GM19023 (cell line): ENCODE measurements at regions not wholly inside any gene's neighbourhood (a gene's known extent, or its start where the extent isn't known, plus 50 kb on each side); places are given as distances from the start of the nearest gene placed in this dataset.

Experiments
- ATAC-seq: cut with Tn5 transposase; IDR thresholded peaks from one replicate; pipeline ENCODE4 v1.9.1; 2021; ENCODE audit warnings: mild to moderate bottlenecking, moderate library complexity; ENCODE audit not compliant: unreplicated experiment

DNA sequence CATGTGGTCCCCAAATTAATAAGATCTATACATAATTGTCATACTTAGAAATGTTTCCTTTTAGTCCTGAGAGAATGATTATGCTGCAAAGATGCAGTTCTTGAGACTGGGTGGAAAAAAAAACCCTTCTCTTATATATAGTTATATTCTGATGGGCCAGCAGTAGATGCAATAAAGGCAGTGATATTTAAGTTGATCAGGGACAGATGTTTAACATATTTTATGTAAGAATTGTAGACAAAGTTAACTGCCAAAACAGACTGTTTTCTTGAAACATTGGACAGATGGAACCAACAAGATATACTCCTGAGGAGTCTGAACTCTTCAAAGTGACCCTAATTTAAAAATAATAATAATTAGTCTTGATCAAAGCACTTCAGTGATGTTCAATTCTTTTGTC, 172.0 kb upstream of the LRIG1 start:
- ATAC-seq, result no peak

DNA sequence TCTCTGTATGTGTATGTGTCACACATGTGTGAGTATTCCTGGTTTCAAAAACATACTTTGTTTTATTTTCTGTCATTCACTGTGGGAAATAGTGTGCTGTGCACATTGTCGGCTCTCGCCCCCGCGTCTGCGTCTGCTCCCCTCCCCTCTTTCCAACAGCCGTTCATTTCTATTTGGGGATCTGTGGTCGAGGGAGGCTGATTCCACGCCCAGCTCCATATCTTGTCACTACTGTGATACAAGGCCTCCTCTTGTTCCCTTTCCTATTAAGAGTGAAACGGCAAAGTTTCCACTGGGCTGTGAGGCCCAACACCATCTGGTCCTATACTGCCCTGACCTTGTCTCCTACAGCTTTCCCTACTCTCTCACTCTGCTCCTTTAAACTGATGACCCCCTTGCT, 172.5 kb upstream of the LRIG1 start:
- no peak for ATAC-seq

DNA sequence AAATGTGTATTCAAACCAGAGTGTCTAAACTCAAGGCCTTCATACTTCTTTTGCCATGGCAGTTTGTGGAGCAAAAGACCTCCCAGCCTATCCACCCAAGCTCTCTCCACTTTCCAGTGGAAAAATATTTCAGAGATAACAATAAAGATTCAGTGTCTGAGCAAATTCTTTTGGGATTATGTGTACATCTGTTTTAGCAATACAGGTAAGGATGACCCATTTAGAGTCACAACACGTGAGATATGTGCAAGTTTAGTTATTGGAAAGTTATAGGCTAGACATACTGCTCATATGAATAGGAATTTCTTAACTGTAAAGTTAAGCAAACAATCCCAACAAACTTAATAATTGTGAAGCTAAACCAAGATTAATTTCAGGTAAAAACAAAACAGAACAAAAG, 174.5 kb upstream of the LRIG1 start:
- ATAC-seq, result no peak

DNA sequence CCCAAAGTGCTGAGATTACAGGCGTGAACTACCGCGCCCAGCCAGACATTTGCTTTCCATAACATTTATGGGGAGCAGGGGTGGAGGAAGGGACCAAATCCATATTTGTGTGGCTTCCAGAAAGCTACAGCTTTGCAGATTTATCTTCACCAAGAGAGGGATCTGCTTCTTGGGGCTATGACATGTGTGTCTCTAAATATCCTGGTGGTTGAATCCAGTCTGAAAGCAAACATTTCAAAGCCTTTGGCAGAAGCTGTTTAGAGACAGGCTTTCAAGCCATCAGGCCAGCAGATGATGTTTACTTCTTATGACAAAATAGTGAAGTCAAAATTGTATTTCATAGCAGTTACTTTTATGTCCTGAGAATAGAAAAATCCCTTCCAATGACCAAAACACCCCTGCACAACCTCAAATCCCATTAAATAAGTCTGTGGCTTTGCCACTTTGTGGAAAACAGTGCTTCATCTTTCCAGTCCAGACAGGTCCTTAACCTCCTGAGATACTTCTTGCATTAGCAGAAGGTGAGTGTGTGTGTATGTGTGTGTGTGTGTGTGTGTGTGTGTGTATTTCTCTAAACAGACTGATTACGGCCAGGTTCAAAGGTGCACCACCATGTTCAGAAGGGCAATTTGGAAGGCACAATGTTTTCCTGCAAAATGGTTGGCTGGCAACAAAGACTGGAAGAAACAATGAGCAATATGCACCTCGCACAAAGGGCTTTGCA, 191.4 kb upstream of the LRIG1 start:
- ATAC-seq, result no peak

DNA sequence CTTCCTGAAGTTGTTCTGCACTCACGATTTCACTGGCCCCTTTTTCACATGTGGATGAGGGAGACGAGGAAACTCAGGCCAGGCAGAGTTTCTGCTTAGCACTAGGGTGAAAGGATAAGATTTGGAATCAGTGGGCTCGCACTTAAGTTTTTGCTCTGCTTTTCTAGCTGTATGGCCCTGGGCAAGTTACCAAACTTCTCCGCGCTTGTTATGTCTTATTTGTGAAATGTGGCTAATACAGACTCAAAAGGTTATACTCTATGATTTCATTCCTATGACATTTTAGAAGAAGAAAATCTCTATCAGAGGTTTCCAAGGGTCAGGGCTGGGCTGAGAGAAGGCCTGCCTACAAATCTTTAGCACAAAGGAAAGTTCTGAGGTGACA, 191.9 kb upstream of the LRIG1 start:
- no peak for ATAC-seq

DNA sequence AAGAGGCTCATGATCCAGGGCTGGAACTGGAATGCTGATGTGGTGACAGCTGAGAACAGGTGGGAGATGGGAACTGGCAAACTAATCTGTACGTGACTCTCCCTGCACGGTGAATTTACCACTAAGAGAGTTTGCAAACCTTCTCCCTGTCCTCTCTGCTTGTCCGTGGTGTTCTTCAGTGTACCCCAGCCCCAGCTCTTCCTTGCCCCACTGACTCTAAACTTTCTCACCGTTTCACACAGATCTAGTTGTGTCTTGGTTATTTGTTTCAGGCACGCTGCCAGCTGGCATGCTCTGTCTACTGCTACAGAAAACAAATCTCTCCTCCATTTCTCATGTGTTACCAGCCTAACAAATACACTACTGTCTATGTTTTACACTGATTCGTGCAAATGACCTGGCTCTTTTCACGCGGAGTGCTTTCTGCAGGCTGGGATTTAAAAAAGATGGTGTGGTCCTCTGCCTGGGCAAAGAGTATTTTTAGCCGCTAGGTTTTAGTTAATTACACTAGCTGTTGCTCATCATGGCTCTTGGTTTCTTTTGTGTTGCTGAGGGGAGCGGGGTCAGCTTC, 192.7 kb upstream of the LRIG1 start:
- no peak for ATAC-seq

DNA sequence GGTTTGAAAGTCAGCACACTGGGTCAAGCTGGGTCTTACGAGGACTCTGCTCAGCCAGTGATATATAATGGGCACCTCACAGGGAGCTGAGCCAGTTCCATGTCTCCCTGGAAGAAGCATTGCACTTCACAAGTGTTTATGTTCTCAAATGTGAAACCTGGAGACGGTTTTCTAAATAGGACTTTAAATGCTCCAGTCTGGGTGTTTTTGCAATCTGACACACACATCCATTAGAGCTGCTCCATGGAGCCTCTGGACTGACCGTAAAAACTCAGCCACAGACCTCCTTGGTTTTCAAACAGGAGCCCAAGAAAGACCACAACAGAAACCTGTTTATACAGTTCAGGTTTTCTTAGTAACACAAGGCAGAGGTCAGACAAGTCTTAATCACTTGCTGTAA, 201.3 kb upstream of the LRIG1 start:
- ATAC-seq, result no peak

DNA sequence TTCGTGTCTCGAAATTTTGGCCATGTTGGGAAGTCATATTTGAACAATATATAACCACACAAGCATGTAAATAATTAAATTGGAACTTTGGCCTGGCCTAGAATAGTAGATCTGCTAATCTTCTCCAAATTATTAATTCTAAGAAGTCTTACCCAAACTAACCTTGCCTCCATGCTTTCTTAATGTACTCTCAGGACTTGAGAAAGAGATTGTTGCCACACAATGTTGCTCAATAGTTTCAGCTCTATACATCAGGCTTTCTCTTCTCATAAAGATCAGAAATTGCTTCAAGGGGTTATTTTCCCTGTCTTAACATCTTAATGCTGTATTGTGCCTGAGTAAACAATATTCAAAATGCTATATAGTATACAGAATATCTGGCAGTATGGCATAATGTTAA, 202.7 kb upstream of the LRIG1 start:
- ATAC-seq, result no peak

DNA sequence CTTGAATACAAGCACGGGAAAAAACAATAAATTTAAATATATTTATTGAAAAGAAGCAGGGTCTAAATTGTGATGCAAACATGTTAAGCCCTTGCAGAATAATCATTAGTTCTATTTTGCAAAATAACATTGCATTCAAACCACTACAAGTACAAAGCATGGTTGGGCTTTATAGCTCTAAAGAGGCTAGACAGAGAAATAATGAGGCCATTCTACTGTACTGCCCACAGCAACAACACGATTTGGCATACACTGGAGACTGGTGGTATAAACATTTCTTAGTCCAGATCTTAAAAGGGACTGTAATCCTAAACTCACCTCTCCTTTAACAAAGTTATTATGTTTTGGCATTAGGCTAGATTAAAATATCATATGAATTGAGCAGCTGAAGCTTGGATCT, 204.3 kb upstream of the LRIG1 start:
- ATAC-seq, result no peak

DNA sequence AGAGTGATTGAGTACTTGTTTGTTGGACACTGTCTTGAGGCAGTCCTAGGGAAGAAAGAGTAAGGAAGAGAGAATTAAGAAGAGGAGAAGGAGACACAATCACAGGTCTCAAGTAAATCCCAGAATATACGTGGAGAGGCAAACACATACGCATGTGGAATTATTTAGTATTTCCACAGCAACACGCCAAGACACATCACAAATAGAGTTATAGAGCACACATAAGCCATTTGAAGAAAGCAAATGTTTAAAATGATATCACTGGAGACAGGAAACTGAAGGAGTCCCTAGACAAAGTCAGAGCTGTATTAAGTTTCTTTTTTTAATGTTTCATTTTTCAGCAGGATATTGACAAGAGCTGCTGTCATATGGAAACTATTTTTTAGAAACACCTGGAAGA, 206.1 kb upstream of the LRIG1 start:
- no peak for ATAC-seq

DNA sequence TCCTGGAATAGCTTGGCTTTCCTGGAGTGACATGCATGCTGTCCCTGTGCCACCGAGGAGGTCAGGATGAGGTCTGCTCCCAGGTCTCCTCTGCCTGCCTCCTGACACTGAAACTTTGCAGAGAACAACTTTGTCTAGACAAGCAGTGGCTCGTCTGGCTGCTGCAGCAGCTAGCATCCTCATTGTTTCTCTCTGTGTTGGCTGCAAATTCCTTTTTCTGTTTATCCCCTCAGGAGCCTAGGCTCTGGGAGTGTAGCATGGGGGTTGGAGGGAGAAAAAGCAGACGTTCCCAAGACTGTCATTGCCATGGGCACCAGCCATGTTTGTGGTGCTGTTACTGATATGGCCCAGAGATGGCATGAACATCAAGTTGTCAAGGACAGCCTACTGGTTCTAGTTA, 208.7 kb upstream of the LRIG1 start:
- ATAC-seq, result no peak

DNA sequence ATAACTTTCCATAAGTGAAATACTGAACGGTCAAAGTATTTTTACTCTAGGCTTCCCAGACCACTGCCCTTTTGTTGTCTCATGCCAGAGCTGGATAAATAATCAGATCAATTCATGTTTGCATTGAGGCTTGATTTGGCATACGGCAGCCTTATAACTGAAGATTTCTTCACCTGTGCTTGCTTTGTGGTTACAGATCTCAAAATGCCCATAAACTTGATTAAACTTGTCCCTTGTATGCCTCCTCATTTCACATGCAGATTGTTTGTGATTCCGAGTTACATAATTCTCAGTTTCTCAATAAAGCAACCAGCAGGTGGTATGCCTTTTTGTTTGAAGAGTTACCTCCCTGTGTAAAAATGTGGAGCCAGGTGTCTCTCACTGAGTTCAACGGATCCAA, 211.4 kb upstream of the LRIG1 start:
- ATAC-seq, result no peak

DNA sequence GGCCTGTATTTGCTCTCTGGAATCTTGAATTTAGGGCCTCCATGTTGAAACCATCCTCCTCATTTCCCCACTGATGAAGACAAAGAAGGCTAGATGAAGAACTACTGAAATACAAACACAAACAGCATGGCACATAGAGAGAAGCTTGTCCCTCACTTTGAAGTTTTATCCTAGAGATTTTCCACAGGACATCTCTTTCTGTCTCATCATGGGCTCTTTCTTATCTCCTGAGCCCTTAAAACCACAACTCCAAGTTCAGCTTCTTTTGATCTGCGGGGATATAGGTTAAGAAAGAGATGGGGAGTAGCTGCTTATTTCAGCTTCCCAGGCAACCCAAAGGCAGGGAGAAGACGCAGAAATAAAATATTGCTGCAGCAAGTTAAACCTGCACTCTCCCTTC, 213.1 kb upstream of the LRIG1 start:
- ATAC-seq, result no peak

DNA sequence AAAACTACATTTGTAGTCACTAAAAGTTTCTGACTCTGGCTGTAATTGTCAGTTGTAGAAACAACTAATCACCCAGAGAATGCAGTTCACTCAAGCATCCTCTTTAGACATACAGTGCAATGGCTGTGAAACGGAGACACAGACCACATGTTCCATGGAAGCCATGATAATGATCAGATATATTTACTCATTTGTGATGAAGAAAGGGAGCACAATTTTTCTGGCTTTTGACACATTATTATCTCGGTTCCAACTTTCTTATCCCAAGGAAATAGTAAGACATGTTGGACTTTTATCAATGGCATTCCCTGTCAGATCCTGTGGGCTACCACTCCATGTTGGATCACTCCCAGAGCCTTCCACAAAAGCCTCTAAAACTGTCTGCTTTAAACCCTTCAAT, 215.0 kb upstream of the LRIG1 start:
- no peak for ATAC-seq

DNA sequence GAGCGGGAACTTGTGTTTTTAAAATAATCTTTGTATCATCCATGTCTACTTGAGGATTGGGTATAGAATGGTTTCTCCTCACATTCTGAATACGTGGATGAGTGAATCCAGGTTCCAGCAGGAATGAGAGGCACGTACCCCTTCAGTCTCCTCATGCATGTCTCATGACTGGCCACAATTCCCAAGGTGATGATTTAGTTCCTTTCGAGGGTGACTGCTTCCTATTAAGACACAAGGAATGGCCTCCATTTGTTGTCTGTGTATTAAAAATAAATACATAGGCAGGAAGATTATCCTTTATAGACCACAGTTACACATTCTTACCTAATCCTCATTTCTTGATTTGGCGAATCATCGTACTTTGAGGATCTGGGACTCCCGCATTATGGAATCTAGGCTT, 217.0 kb upstream of the LRIG1 start:
- no peak for ATAC-seq

DNA sequence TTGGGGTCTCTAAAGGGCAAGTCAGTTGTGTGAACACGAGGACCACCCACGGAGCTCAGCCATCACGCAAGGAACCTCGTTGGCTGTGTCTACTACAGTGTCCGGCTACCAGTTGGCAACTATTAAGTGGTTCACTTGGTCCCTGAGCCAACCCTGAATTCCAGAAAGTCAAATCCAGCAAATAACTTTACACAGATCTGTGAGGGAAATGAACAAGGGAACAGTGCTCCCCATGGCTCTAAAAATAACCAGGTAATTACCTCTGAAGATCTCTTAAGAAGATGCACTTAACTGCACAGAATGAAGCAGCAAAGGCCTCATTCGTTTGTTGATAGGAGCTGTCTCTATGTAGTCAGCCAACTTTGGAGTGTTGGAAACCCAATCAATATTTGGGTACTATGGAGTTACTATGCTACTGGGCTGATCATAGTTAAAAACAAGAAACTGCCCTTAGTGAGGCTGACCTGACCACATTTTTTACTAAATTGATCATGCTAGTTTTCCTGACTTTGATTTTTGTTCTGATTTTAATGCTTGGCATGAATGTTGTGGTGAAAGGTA, 219.1 kb upstream of the LRIG1 start:
- ATAC-seq, result no peak

DNA sequence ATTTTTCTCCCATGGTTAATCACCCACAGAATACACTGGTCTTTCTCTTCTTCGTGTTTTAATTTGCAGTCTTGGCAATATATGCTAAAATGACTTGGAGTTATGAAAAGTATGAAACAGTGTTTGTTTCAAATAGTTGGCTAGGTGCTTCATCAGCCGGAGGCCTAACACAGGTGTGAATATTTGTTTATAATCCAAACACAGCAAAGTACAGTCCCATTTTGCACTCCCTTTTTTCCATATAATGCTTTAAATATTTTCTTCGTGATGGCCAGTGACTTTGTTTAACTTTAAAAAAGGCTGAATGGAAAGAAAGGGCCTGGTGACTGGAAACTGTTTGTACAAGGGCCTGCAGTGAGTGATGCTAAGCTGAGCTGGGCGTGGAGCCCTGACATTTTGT, 219.7 kb upstream of the LRIG1 start:
- no peak for ATAC-seq

DNA sequence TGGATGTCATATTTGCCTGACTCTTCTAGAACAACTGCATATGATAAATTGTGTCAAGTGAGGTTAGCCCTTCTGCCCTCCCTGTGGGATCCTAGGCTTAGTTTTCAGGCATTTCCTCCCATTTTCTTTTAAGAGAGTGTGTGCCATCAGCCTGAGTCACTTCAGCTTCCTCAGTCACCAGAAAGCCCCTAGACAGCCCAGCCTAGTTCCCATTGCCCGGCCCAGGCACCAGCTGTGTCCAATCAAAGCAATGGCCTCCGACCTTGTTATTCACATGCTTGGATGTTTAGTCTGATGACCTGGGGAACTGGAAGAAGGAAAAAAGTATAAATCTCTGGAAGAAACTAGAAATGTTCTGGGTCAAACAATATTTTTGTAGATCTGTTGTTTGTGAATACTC, 221.9 kb upstream of the LRIG1 start:
- ATAC-seq, result no peak

DNA sequence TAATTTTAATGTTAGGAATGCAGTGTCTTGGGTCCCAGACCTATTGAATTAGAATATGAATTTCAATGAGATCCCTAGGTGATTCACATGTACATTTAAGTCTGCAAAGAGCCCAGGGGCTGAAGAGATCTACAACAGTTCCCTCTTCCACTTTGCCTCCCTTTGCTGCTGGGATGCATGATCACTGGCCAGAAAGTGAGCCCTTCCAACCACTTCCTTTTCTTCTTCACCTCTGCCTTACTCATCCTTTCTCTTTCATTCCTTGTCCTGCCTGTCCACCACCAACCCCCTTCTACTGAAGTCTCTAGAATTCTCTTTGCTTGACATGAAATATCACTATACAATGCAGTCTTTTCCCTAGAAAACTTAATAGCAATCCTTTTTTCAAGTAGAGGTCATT, 222.4 kb upstream of the LRIG1 start:
- ATAC-seq, result no peak

DNA sequence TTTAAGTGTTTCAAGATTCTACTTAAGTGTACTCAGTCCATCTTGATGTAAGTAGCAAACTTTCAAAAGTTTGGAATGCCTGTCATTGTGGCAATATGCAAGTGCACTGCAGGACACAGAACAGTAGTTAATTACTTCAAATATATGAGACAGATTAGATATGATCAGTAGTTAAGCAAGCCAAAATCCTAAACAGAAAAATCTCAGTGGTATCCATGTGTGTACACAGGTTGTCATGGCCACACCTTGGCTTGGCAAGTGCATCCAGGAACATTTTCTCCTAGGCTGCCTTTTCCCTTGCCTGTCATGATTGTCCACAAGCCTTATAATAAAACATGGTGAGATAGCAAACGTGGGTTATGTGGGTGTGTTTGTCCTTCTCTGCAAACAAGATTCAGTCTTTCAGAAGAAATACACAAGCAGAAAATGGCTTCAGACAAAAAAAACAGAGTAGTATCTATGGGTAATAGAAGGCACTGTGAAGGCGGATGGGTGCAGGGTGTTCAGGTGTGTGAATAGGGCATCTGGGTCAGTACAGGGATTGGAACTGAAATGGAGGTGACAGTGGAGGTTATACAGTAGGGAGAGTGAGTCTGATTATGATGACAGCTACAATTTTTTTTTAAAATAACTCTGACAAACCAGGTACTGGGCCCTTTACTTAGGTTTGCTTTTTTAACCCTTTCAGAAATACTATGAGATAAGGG, 229.0 kb upstream of the LRIG1 start:
- no peak for ATAC-seq

DNA sequence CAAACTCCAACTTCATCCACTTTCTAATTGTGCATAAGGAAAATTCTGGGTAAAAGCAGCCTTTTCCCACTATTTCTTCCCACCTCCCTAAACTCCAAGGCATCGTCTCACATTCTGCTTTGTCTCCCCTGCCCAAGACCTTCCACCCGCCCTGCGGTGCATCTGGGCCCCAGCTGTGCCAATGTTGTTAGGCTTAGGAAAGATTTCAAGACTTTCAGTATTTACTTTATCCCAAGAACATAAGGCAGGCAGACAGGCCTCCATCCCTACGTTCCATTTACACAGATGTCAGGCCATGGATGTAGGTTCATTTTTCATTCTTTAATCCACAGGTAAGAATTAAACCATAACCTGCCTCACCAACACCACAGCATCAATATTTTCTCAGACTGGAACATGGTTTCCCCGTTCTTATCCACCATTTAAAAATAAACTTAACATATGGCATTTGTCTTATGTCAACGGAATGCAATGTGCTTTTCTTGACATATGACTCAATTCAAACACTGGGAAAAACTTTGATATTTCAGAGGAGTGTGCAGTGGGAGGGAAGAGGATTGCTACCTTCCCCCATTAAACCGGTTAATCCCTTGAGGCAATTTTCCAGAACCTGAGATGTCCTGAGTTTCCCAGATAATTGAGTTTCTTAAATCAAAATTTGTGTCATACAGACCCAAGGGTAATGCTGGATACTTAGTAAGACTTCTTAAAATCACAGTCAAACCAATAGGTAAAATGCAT, 238.0 kb upstream of the LRIG1 start:
- no peak for ATAC-seq

DNA sequence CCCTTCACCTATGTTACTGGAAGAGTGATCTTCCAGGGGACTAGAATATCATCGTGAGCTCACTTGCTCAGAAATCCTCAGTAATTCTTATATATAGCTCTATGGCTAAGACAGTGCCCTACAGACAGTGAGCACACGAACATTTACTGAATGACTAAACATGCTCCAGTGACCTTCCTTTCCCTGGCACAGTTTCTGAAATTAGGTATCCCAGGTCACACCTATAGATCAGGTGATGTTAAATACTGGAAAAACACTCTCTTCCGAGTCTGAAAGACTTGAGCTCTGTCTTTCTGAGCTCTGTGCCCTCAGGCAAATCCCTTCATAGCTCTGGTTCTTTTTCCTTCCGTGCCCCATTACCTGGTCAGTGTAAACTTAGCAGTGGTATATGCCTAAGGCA, 239.4 kb upstream of the LRIG1 start:
- ATAC-seq, result no peak
